Fibroblast of lung (primary cell): ENCODE measurements at regions not wholly inside any gene's neighbourhood (a gene's known extent, or its start where the extent isn't known, plus 50 kb on each side); places are given as distances from the start of the nearest gene placed in this dataset.

Source experiments
- EZH2 ChIP-seq: IDR thresholded peaks from 2 replicates; pipeline ENCODE4 v1.5.1; 2012; ENCODE audit warnings: low read length, control low read depth, mild to moderate bottlenecking; ENCODE audit errors: missing control alignments
- TF ChIP-seq, protein P1 (sequence below), 2 donors: IDR thresholded peaks in 1 of 2; conservative IDR thresholded peaks in 1 of 2; 1 replicate in 1 of 2; 2 replicates in 1 of 2; pipeline ENCODE4 v1.5.1; 2011 to 2012; ENCODE audit warnings: low read length in 2 of 2, control low read depth in 1 of 2, inconsistent platforms in 1 of 2, low read depth in 1 of 2, mild to moderate bottlenecking in 1 of 2

DNA sequence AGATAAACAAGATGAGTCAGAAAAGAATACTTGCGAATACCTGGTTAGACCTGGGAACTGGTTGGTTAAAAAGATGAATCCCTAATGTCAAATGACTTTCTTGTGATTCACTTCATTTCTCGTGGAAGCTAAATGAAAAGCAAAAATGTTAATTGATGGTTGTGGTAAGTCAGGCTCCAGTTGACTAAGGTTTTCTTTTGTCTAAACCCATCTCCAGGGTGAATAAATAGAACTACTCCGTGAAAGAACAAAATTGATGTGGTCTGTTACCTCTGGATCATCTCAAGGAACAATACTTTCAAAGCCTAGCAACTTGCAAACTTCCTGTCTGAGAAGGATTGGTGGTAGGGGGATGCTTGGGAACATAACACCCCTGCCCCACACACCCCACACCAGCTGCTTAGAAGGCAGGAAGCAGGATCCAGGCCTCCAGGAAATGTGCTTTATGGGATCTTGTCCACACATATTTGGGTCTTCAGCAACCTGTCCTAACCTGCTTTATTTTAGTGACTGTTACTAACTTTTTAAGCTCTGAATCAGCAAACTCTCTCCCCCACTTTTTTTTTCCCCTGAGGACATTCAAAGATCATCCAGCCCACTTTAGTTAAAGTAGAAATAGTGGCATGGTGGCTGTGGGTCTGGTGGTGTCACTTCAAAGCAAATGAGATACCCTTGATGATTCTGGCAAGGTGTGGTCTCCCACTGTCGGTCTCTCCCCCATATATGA, 60.4 kb upstream of the PTHLH start:
- no peak for TF ChIP-seq EZH2
- TF ChIP-seq, protein P1, sequence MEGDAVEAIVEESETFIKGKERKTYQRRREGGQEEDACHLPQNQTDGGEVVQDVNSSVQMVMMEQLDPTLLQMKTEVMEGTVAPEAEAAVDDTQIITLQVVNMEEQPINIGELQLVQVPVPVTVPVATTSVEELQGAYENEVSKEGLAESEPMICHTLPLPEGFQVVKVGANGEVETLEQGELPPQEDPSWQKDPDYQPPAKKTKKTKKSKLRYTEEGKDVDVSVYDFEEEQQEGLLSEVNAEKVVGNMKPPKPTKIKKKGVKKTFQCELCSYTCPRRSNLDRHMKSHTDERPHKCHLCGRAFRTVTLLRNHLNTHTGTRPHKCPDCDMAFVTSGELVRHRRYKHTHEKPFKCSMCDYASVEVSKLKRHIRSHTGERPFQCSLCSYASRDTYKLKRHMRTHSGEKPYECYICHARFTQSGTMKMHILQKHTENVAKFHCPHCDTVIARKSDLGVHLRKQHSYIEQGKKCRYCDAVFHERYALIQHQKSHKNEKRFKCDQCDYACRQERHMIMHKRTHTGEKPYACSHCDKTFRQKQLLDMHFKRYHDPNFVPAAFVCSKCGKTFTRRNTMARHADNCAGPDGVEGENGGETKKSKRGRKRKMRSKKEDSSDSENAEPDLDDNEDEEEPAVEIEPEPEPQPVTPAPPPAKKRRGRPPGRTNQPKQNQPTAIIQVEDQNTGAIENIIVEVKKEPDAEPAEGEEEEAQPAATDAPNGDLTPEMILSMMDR (conservative IDR thresholded peaks at IDR 0.05 in 1 of 2, IDR thresholded peaks at IDR 0.05 in 1 of 2; ENCODE audit: low read depth in 1 of 2, low read length in 2 of 2) = no peak
